MM.1S (cell line): ENCODE measurements at regions not wholly inside any gene's neighbourhood (a gene's known extent, or its start where the extent isn't known, plus 50 kb on each side); places are given as distances from the start of the nearest gene placed in this dataset.

Source experiments
- DNase-seq: peaks from one replicate; pipeline ENCODE4 v3.0.0-alpha.2; 2015
- H2AFZ ChIP-seq: fragments of 300-600 bp; sonication (generic); 2 replicates; pipeline ENCODE4 v1.6.0; 2016; ENCODE audit warnings: antibody characterized with exemption, low read length
- H3F3A ChIP-seq: fragments of 300-600 bp; sonication (generic); 2 replicates; pipeline ENCODE4 v1.6.1; 2016; ENCODE audit warnings: mild to moderate bottlenecking, antibody characterized with exemption, low read length, moderate library complexity, mixed read lengths; ENCODE audit not compliant: insufficient read depth
- H3K27ac ChIP-seq: fragments of 300-600 bp; sonication (generic); 2 replicates; pipeline ENCODE4 v1.5.1; 2016; ENCODE audit warnings: mild to moderate bottlenecking, low read length
- H3K27me3 ChIP-seq: fragments of 300-600 bp; sonication (generic); replicated peaks from 2 replicates; pipeline ENCODE4 v1.6.0; 2016; ENCODE audit warnings: low read length; ENCODE audit not compliant: insufficient read depth
- H3K36me3 ChIP-seq: fragments of 300-600 bp; sonication (generic); replicated peaks from 2 replicates; pipeline ENCODE4 v1.6.1; 2016; ENCODE audit warnings: mild to moderate bottlenecking, low read length, mixed read lengths; ENCODE audit not compliant: insufficient read depth
- H3K4me1 ChIP-seq: fragments of 300-600 bp; sonication (generic); 2 replicates; pipeline ENCODE4 v1.6.1; 2016; ENCODE audit warnings: low read length, mixed read lengths
- H3K4me2 ChIP-seq: fragments of 300-600 bp; sonication (generic); 2 replicates; pipeline ENCODE4 v1.6.0; 2016; ENCODE audit warnings: low read depth, low read length
- H3K4me3 ChIP-seq: fragments of 300-600 bp; sonication (generic); 2 replicates; pipeline ENCODE4 v1.5.1; 2016; ENCODE audit warnings: low read length, mixed read lengths
- H3K79me2 ChIP-seq: fragments of 300-600 bp; sonication (generic); 2 replicates; pipeline ENCODE4 v1.6.1; 2016; ENCODE audit warnings: mixed run types, low read length, mixed read lengths
- H3K9ac ChIP-seq: fragments of 300-600 bp; sonication (generic); 2 replicates; pipeline ENCODE4 v1.6.1; 2016; ENCODE audit warnings: low read length, mixed read lengths
- H3K9me2 ChIP-seq: fragments of 300-600 bp; sonication (generic); replicated peaks from 2 replicates; pipeline ENCODE4 v1.6.1; 2016; ENCODE audit warnings: mild to moderate bottlenecking, low read length, mixed read lengths; ENCODE audit not compliant: insufficient read depth
- H3K9me3 ChIP-seq: fragments of 300-600 bp; sonication (generic); replicated peaks from 2 replicates; pipeline ENCODE4 v1.6.1; 2016; ENCODE audit warnings: mild to moderate bottlenecking, low read length, mixed read lengths; ENCODE audit not compliant: insufficient read depth
- H4K20me1 ChIP-seq: fragments of 300-600 bp; sonication (generic); 2 replicates; pipeline ENCODE4 v1.6.1; 2016; ENCODE audit warnings: mild to moderate bottlenecking, low read length, moderate library complexity, mixed read lengths; ENCODE audit not compliant: insufficient read depth
- EZH2 ChIP-seq: fragments of 300-600 bp; sonication (generic); optimal IDR thresholded peaks from 2 replicates; pipeline ENCODE3; 2017; ENCODE audit warnings: low read depth, mild to moderate bottlenecking, antibody characterized with exemption, low read length, mixed read lengths
- EZH2phosphoT487 ChIP-seq: fragments of 300-600 bp; sonication (generic); IDR thresholded peaks from 2 replicates; pipeline ENCODE4 v1.6.1; 2018; ENCODE audit warnings: antibody characterized with exemption, low read length
- TF ChIP-seq, protein P1 (sequence below): fragments of 300-600 bp; sonication (generic); IDR thresholded peaks from 2 replicates; pipeline ENCODE4 v1.5.1; 2016; ENCODE audit warnings: antibody characterized with exemption, low read length, mixed read lengths

DNA sequence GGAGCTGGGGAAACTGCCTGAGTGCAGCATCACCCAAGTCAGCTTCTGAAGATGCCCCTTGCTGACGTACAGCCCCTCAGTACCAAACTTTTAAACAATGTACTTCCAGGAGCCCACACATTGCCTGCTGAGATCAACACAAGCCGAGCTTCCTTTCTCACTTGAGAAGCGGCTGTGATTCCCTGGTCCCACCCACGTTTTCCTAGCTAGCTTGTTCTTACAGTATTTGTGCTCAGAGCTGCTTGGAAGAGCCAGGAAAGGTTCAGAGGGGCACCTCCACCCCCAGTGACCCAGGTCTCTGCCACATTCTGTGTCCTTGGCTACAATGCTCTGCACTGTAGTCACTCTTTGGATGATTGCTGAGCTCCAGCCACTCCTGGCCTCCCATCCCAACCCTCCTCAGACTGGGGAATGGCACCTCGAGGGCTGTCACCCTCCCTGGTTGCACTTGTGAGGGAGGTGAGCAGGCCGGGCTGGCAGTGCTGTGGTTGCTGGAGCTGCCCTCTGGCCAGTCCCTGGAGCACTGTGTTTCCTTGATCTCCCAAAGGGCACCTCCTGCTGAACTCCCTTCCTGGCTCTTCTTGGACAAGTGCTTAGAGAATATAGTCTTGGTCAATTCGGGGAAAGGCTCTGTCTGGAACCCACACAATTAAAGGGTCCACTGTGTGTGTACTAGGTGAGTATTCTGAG, 355.1 kb downstream of the AJAP1 start:
- Histone ChIP-seq H3F3A (no peaks in the 10 kb centered on the region), H4K20me1 (no peaks in the 10 kb centered on the region; the same call in 1 of the 2 replicates), H3K9me3 (no peaks in the 10 kb centered on the region), H3K9ac (no peak overlapping the region), H3K4me2 (no peak overlapping the region), H3K36me3 (no peaks in the 10 kb centered on the region), H3K79me2 (no peaks in the 10 kb centered on the region), H3K9me2 (no peaks in the 10 kb centered on the region), H2AFZ (no peak overlapping the region), H3K4me3 (no peak overlapping the region), H3K27ac (no peak overlapping the region), H3K4me1 (no peaks in the 10 kb centered on the region), H3K27me3 (peaks cover 84% of the 10 kb centered on the region)
- DNase-seq = no peak
- TF ChIP-seq EZH2 (no peak), EZH2phosphoT487 (no peak)
- TF ChIP-seq, protein P1, sequence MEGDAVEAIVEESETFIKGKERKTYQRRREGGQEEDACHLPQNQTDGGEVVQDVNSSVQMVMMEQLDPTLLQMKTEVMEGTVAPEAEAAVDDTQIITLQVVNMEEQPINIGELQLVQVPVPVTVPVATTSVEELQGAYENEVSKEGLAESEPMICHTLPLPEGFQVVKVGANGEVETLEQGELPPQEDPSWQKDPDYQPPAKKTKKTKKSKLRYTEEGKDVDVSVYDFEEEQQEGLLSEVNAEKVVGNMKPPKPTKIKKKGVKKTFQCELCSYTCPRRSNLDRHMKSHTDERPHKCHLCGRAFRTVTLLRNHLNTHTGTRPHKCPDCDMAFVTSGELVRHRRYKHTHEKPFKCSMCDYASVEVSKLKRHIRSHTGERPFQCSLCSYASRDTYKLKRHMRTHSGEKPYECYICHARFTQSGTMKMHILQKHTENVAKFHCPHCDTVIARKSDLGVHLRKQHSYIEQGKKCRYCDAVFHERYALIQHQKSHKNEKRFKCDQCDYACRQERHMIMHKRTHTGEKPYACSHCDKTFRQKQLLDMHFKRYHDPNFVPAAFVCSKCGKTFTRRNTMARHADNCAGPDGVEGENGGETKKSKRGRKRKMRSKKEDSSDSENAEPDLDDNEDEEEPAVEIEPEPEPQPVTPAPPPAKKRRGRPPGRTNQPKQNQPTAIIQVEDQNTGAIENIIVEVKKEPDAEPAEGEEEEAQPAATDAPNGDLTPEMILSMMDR = no peak

DNA sequence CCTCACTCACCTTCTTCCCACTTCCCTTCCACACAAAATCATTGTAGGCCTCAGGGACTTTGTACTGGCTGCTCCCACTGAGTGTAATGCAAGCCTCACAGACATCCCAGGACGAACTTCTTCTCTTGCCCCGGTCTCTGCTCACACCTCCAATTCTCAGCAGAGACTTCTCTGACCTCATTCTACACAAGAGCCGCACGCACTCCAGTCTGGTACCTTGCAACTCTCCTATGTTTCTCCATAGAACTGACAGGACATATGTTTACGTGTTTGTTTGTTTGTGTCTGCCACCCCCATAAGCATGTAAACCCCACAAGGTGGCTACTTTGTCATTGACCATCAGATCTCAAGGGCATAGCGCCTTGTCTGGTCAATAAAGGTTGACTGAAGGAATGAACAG, 350.8 kb downstream of the AJAP1 start:
- TF ChIP-seq EZH2phosphoT487 (no peak), EZH2 (no peak)
- TF ChIP-seq, protein P1 = no peak
- H3K9me2 ChIP-seq = no peaks in the 10 kb centered on the region
- H4K20me1 ChIP-seq = no peaks in the 10 kb centered on the region; the same call in 1 of the 2 replicates

DNA sequence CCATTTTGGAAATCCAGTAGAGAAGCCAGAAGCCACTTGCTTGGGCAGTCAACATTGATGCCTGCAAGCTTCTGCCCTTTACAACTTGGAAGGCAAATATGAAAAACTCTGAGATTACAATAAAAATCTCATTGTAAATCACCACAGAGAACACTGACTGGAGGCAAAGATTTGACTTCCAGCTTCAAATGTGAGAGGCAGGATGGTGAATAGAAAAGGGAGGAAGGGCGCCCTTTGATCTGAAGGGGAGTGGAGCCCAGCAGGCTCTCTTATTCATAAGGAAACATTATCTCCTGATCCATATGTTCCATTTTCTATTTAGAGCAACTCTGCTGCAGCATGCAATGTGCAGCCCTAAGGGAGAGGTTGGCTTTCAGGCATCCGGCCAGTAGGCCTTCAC, 348.3 kb downstream of the AJAP1 start:
- DNase-seq = no peak
- no peaks in the 10 kb centered on the region for H3F3A ChIP-seq
- H3K36me3 ChIP-seq = no peaks in the 10 kb centered on the region
- no peak overlapping the region for H2AFZ ChIP-seq
- no peak overlapping the region for H3K27ac ChIP-seq
- no peaks in the 10 kb centered on the region for H3K79me2 ChIP-seq
- no peak for TF ChIP-seq EZH2
- TF ChIP-seq EZH2phosphoT487 = no peak
- TF ChIP-seq, protein P1 = no peak
- H3K27me3 ChIP-seq = peaks cover 47% of the 10 kb centered on the region
- no peaks in the 10 kb centered on the region for H3K4me1 ChIP-seq
- H3K4me2 ChIP-seq = no peak overlapping the region
- H3K9me2 ChIP-seq = no peaks in the 10 kb centered on the region
- H3K4me3 ChIP-seq = no peak overlapping the region
- no peaks in the 10 kb centered on the region for H3K9me3 ChIP-seq
- no peaks in the 10 kb centered on the region; the same call in 1 of the 2 replicates for H4K20me1 ChIP-seq
- no peak overlapping the region for H3K9ac ChIP-seq

More for the DNA sequence above, 350.8 kb downstream of the AJAP1 start:
- H3K79me2 ChIP-seq = no peaks in the 10 kb centered on the region
- no peaks in the 10 kb centered on the region for H3K9me3 ChIP-seq
- no peak overlapping the region for H2AFZ ChIP-seq
- H3K27ac ChIP-seq = no peak overlapping the region
- H3K4me1 ChIP-seq = no peaks in the 10 kb centered on the region
- no peak overlapping the region for H3K4me3 ChIP-seq
- H3K4me2 ChIP-seq = no peak overlapping the region
- H3F3A ChIP-seq = no peaks in the 10 kb centered on the region
- peaks cover 53% of the 10 kb centered on the region for H3K27me3 ChIP-seq
- H3K9ac ChIP-seq = no peak overlapping the region
- DNase-seq = no peak
- no peaks in the 10 kb centered on the region for H3K36me3 ChIP-seq
